Fibroblast of lung (primary cell): ENCODE measurements at regions not wholly inside any gene's neighbourhood (a gene's known extent, or its start where the extent isn't known, plus 50 kb on each side); places are given as distances from the start of the nearest gene placed in this dataset.

ENCODE experiments used
- DNase-seq, 2 donors: peaks; one replicate each; pipeline versions ENCODE4 v3.0.0 to v3.0.0-alpha.2; 2010; ENCODE audit warnings: low read depth in 2 of 2
- H2AFZ ChIP-seq: 2 replicates; pipeline ENCODE4 v1.5.1; 2012; ENCODE audit warnings: low read length, control low read depth, inconsistent platforms
- H3K27ac ChIP-seq: 2 replicates; pipeline ENCODE4 v1.5.1; 2011; ENCODE audit warnings: low read length, control low read depth; ENCODE audit not compliant: insufficient read depth
- H3K27me3 ChIP-seq: 2 replicates; pipeline ENCODE4 v1.5.1; 2011; ENCODE audit warnings: mild to moderate bottlenecking, low read length; ENCODE audit not compliant: control insufficient read depth, insufficient read depth
- H3K36me3 ChIP-seq: 2 replicates; pipeline ENCODE4 v1.5.1; 2011; ENCODE audit warnings: low read length; ENCODE audit not compliant: control insufficient read depth, insufficient read depth
- H3K4me1 ChIP-seq: 2 replicates; pipeline ENCODE4 v1.5.1; 2011; ENCODE audit warnings: low read length; ENCODE audit not compliant: control insufficient read depth, insufficient read depth; ENCODE audit errors: extremely low read depth
- H3K4me2 ChIP-seq: 2 replicates; pipeline ENCODE4 v1.5.1; 2011; ENCODE audit warnings: low read length, control low read depth; ENCODE audit not compliant: insufficient read depth; ENCODE audit errors: extremely low read depth
- H3K4me3 ChIP-seq, 4 experiments: fragments of 200-600 bp in 1 of 4; sonication (generic) in 1 of 4; replicated peaks in 1 of 4; 2 replicates each; pipeline ENCODE4 v1.5.1; 2011 to 2016; ENCODE audit warnings: low read length in 4 of 4, low read depth in 3 of 4, mild to moderate bottlenecking in 3 of 4, control low read depth in 2 of 4, inconsistent platforms in 1 of 4, mixed read lengths in 1 of 4; ENCODE audit not compliant: insufficient read depth in 1 of 4; ENCODE audit errors: control extremely low read depth in 1 of 4
- H3K79me2 ChIP-seq: 2 replicates; pipeline ENCODE4 v1.5.1; 2012; ENCODE audit warnings: mild to moderate bottlenecking, low read length, inconsistent platforms; ENCODE audit not compliant: control insufficient read depth, insufficient read depth
- H3K9ac ChIP-seq: 2 replicates; pipeline ENCODE4 v1.5.1; 2011; ENCODE audit warnings: mild to moderate bottlenecking, low read length, control low read depth; ENCODE audit not compliant: insufficient read depth
- H3K9me3 ChIP-seq: 2 replicates; pipeline ENCODE4 v1.5.1; 2012; ENCODE audit warnings: low read depth, low read length; ENCODE audit not compliant: control insufficient read depth, insufficient read depth
- H4K20me1 ChIP-seq: 2 replicates; pipeline ENCODE4 v1.5.1; 2011; ENCODE audit warnings: low read length; ENCODE audit not compliant: control insufficient read depth, insufficient read depth; ENCODE audit errors: extremely low read depth
- EZH2 ChIP-seq: IDR thresholded peaks from 2 replicates; pipeline ENCODE4 v1.5.1; 2012; ENCODE audit warnings: low read length, control low read depth, mild to moderate bottlenecking; ENCODE audit errors: missing control alignments
- TF ChIP-seq, protein P1 (sequence below), 2 donors: IDR thresholded peaks in 1 of 2; conservative IDR thresholded peaks in 1 of 2; 1 replicate in 1 of 2; 2 replicates in 1 of 2; pipeline ENCODE4 v1.5.1; 2011 to 2012; ENCODE audit warnings: low read length in 2 of 2, control low read depth in 1 of 2, inconsistent platforms in 1 of 2, low read depth in 1 of 2, mild to moderate bottlenecking in 1 of 2

DNA sequence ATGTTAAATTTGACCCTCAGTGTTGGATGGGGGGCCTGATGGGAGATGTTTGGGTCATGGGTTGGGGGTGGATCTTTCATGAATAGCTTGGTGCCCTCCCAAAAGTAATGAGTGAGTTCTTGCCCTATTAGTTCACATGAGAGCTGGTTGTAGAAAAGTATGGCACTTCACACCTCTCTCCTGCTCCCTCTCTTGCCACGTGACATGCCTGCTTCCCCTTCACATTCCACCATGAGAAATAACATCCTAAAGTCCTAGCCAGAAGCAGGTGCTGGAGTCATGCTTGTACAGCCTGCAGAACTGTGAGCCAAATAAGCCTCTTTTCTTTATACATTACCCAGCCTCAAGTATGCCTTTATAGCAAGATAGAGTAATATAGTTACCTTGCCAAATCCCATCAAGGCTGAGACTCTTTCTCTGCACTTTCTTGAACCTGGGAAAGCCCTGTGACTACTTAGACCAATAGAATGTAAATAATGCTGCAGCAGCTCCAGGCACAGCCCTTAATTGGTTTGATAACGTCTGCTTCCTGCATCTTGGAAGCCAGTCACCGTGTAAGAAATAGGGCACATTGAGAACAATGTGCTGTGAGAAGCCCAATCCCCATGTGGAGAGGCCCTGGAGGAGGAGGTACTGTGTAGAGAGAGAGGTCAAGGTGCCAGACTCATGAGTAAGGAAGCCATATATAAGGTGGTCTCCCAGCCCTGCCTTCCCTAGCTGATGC is 88.0 kb upstream of the NAMPT start:
- Histone ChIP-seq H3K9me3 (no peaks in the 10 kb centered on the region), H3K27ac (no peak overlapping the region), H3K27me3 (no peaks in the 10 kb centered on the region), H3K4me1 (no peaks in the 10 kb centered on the region), H4K20me1 (no peaks in the 10 kb centered on the region), H3K4me2 (no peak overlapping the region), H3K4me3 (no peak overlapping the region), H3K36me3 (no peaks in the 10 kb centered on the region), H2AFZ (no peak overlapping the region), H3K9ac (no peak overlapping the region), H3K79me2 (no peaks in the 10 kb centered on the region)
- TF ChIP-seq EZH2, result no peak
- TF ChIP-seq, protein P1, sequence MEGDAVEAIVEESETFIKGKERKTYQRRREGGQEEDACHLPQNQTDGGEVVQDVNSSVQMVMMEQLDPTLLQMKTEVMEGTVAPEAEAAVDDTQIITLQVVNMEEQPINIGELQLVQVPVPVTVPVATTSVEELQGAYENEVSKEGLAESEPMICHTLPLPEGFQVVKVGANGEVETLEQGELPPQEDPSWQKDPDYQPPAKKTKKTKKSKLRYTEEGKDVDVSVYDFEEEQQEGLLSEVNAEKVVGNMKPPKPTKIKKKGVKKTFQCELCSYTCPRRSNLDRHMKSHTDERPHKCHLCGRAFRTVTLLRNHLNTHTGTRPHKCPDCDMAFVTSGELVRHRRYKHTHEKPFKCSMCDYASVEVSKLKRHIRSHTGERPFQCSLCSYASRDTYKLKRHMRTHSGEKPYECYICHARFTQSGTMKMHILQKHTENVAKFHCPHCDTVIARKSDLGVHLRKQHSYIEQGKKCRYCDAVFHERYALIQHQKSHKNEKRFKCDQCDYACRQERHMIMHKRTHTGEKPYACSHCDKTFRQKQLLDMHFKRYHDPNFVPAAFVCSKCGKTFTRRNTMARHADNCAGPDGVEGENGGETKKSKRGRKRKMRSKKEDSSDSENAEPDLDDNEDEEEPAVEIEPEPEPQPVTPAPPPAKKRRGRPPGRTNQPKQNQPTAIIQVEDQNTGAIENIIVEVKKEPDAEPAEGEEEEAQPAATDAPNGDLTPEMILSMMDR (conservative IDR thresholded peaks at IDR 0.05 in 1 of 2, IDR thresholded peaks at IDR 0.05 in 1 of 2; ENCODE audit: low read depth in 1 of 2, low read length in 2 of 2), result no peak
- DNase-seq, result peak in 1 of 2 donors; percentile 3

DNA sequence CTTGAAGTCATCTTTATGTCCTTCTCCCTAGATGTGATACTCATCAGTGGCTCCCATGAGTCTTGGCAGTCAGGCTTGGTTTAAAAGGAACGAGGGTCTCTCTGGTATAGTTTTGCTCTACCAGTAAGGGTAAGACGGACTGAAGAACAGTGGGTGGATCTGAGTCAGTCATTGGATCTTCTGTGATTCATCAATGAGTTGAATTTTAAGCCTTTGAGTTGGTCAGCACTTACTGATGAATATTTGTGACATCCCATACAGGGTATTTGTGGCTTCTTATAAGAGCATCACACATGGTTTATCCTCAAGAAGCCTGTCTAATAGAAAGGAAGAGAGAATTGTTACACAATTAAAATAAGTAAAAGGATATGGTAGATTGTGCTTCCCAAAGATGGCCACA is 87.3 kb upstream of the NAMPT start:
- Histone ChIP-seq H3K9me3 (no peaks in the 10 kb centered on the region), H4K20me1 (no peaks in the 10 kb centered on the region), H2AFZ (no peak overlapping the region), H3K9ac (no peak overlapping the region), H3K27ac (no peak overlapping the region), H3K4me2 (no peak overlapping the region), H3K27me3 (no peaks in the 10 kb centered on the region), H3K79me2 (no peaks in the 10 kb centered on the region), H3K4me1 (no peaks in the 10 kb centered on the region), H3K4me3 (no peak overlapping the region), H3K36me3 (no peaks in the 10 kb centered on the region)
- peak in 1 of 2 donors; percentile 41 for DNase-seq
- TF ChIP-seq EZH2, result no peak
- TF ChIP-seq, protein P1 (conservative IDR thresholded peaks at IDR 0.05 in 1 of 2, IDR thresholded peaks at IDR 0.05 in 1 of 2; ENCODE audit: low read depth in 1 of 2, low read length in 2 of 2), result no peak

DNA sequence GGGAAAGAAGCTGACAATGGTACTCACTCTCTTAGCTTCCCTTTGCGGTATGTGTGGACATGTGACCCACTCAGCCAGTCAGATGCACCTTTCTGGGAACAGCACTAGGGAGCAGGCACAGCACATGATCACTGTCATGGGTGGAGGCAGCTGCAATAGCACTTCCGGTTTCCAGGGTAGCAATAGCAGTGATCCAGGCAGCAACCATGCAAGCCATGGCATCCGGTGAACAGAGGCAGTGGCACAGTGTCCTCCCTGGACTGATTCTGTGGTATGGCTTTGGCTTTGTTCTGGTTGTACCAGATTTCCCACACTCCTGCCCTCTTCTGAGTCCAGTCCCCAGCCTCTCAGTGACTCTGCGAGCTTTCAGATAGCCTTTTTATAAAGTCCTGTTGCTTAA is 86.8 kb upstream of the NAMPT start:
- no peak overlapping the region for H3K27ac ChIP-seq
- H3K4me2 ChIP-seq, result no peak overlapping the region
- no peaks in the 10 kb centered on the region for H3K79me2 ChIP-seq
- peak overlapping the region; percentile 12 for H2AFZ ChIP-seq
- no peaks in the 10 kb centered on the region for H3K9me3 ChIP-seq
- H3K4me3 ChIP-seq, result no peak overlapping the region
- no peaks in the 10 kb centered on the region for H3K27me3 ChIP-seq
- no peaks in the 10 kb centered on the region for H3K4me1 ChIP-seq
- no peaks in the 10 kb centered on the region for H4K20me1 ChIP-seq
- H3K9ac ChIP-seq, result no peak overlapping the region
- TF ChIP-seq, protein P1 (conservative IDR thresholded peaks at IDR 0.05 in 1 of 2, IDR thresholded peaks at IDR 0.05 in 1 of 2; ENCODE audit: low read depth in 1 of 2, low read length in 2 of 2), result no peak
- no peak for TF ChIP-seq EZH2
- DNase-seq, result no peak
- H3K36me3 ChIP-seq, result no peaks in the 10 kb centered on the region
